OCI-LY7 (cell line): ENCODE measurements at regions not wholly inside any gene's neighbourhood (a gene's known extent, or its start where the extent isn't known, plus 50 kb on each side); places are given as distances from the start of the nearest gene placed in this dataset.

Experiments
- BruUV-seq: library from RNA; stranded (reverse); fragments of 400-500 nt; replicated peaks from 2 replicates; lab custom pipeline; 2021; lab: Mats Ljungman, UMichigan
- CTCF ChIA-PET: fragments of 300-600 bp; sonication (Branson Sonifier 250); formaldehyde crosslinking; loops from one replicate; lab custom pipeline; 2022; ENCODE audit warnings: antibody characterized with exemption; ENCODE audit not compliant: unreplicated experiment; lab: Charles Lee
- POLR2A ChIA-PET: fragments of 300-600 bp; sonication (Branson Sonifier 250); formaldehyde crosslinking; loops from one replicate; lab custom pipeline; 2022; ENCODE audit warnings: antibody characterized with exemption; lab: Charles Lee
- DNase-seq: peaks from one replicate; pipeline ENCODE4 v3.0.0-alpha.2; 2015; ENCODE audit warnings: low spot score
- H2AFZ ChIP-seq: fragments of 200-600 bp; sonication (generic), shearing (Covaris generic); 2 replicates; pipeline ENCODE4 v1.6.1; 2014; ENCODE audit warnings: mild to moderate bottlenecking, antibody characterized with exemption, low read length, moderate library complexity
- H3K27ac ChIP-seq: fragments of 200-600 bp; sonication (generic); 2 replicates; pipeline ENCODE4 v1.5.1; 2014; ENCODE audit warnings: mixed run types, low read depth, mild to moderate bottlenecking, moderate library complexity, low read length, inconsistent platforms; ENCODE audit not compliant: poor library complexity, severe bottlenecking
- H3K36me3 ChIP-seq: fragments of 200-600 bp; sonication (generic); 2 replicates; pipeline ENCODE4 v1.6.1; 2014; ENCODE audit warnings: mild to moderate bottlenecking, antibody characterized with exemption, low read length, moderate library complexity, mixed read lengths; ENCODE audit not compliant: insufficient read depth
- H3K4me1 ChIP-seq: fragments of 200-600 bp; sonication (generic); 2 replicates; pipeline ENCODE4 v1.5.1; 2014; ENCODE audit warnings: mild to moderate bottlenecking, low read length; ENCODE audit not compliant: insufficient read depth, poor library complexity, severe bottlenecking
- H3K4me2 ChIP-seq: fragments of 200-600 bp; sonication (generic); 2 replicates; pipeline ENCODE4 v1.6.1; 2014; ENCODE audit warnings: mild to moderate bottlenecking, low read length
- H3K4me3 ChIP-seq: fragments of 200-600 bp; sonication (generic); 2 replicates; pipeline ENCODE4 v1.5.1; 2014; ENCODE audit warnings: mild to moderate bottlenecking, low read depth, low read length; ENCODE audit not compliant: poor library complexity, severe bottlenecking
- H3K79me2 ChIP-seq: fragments of 200-600 bp; sonication (generic); 2 replicates; pipeline ENCODE4 v1.6.1; 2016; ENCODE audit warnings: low read depth, mild to moderate bottlenecking, low read length, moderate library complexity, mixed read lengths; ENCODE audit not compliant: insufficient read depth
- H3K9me2 ChIP-seq: fragments of 200-600 bp; sonication (generic); 2 replicates; pipeline ENCODE4 v1.6.1; 2016; ENCODE audit warnings: mild to moderate bottlenecking, low read length, mixed read lengths; ENCODE audit not compliant: insufficient read depth
- H3K9me3 ChIP-seq: fragments of 200-600 bp; sonication (generic); 2 replicates; pipeline ENCODE4 v1.6.1; 2014; ENCODE audit warnings: mild to moderate bottlenecking, mixed run types, low read length, mixed read lengths
- H4K20me1 ChIP-seq: fragments of 200-600 bp; sonication (generic); 2 replicates; pipeline ENCODE4 v1.6.1; 2014; ENCODE audit warnings: mild to moderate bottlenecking, antibody characterized with exemption, low read length, moderate library complexity, mixed read lengths; ENCODE audit not compliant: insufficient read depth
- CTCF ChIP-seq: fragments of 200-600 bp; sonication (generic); conservative IDR thresholded peaks from 2 replicates; pipeline ENCODE4 v1.5.1; 2014; ENCODE audit warnings: mild to moderate bottlenecking, antibody characterized with exemption, low read length, moderate library complexity, mixed read lengths
- EZH2phosphoT487 ChIP-seq: fragments of 200-600 bp; sonication (generic); IDR thresholded peaks from 2 replicates; pipeline ENCODE4 v1.6.1; 2018; ENCODE audit warnings: low read depth, borderline replicate concordance, mild to moderate bottlenecking, mixed run types, antibody characterized with exemption, low read length, moderate library complexity, mixed read lengths
- intact Hi-C: fragments of 100-400 bp; cut with micrococcal nuclease; formaldehyde crosslinking; loops from one replicate; pipeline ENCODE4 v1.10.0; 2022; ENCODE audit not compliant: unreplicated experiment

GRCh38 chr1:5464366-5464765, 527.9 kb downstream of the NPHP4 start:
- Histone ChIP-seq H3K4me3 (no peak overlapping the region), H3K9me2 (no peaks in the 10 kb centered on the region), H3K27ac (no peak overlapping the region), H3K36me3 (no peaks in the 10 kb centered on the region), H2AFZ (no peak overlapping the region), H3K9me3 (no peaks in the 10 kb centered on the region), H4K20me1 (no peaks in the 10 kb centered on the region; the same call in 1 of the 2 replicates), H3K4me1 (no peaks in the 10 kb centered on the region), H3K79me2 (no peaks in the 10 kb centered on the region), H3K4me2 (no peak overlapping the region)
- CTCF ChIA-PET, result no interaction called here
- intact Hi-C loops, result no loop called here
- POLR2A ChIA-PET, result no interaction called here
- no TSS peak for BruUV-seq
- TF ChIP-seq EZH2phosphoT487 (no peak), CTCF (no peak)
- no peak for DNase-seq

GRCh38 chr1:5460974-5461373, 531.3 kb downstream of the NPHP4 start:
- DNase-seq, result no peak
- no peak overlapping the region for H2AFZ ChIP-seq
- no peaks in the 10 kb centered on the region for H3K9me3 ChIP-seq
- TF ChIP-seq CTCF (no peak), EZH2phosphoT487 (no peak)
- BruUV-seq, result no TSS peak
- intact Hi-C loops, result no loop called here
- H3K4me2 ChIP-seq, result no peak overlapping the region
- H3K4me1 ChIP-seq, result no peaks in the 10 kb centered on the region
- no peak overlapping the region for H3K4me3 ChIP-seq
- H3K9me2 ChIP-seq, result no peaks in the 10 kb centered on the region
- CTCF ChIA-PET, result no interaction called here
- POLR2A ChIA-PET, result interaction anchor here (1.3 kb wide), 1 partner anchor 12 kb away, joined by 3 read pairs; no protein-coding TSS in a partner anchor
- H3K79me2 ChIP-seq, result no peaks in the 10 kb centered on the region
- H3K36me3 ChIP-seq, result no peaks in the 10 kb centered on the region
- no peak overlapping the region for H3K27ac ChIP-seq
- no peaks in the 10 kb centered on the region; the same call in 1 of the 2 replicates for H4K20me1 ChIP-seq

- BruUV-seq, result no TSS peak
- no peaks in the 10 kb centered on the region for H3K79me2 ChIP-seq
- no peaks in the 10 kb centered on the region for H3K9me3 ChIP-seq
- H3K36me3 ChIP-seq, result no peaks in the 10 kb centered on the region
- ChIA-PET POLR2A (no interaction called here), CTCF (no interaction called here)
- H3K4me1 ChIP-seq, result no peaks in the 10 kb centered on the region
- H3K4me3 ChIP-seq, result no peak overlapping the region
- intact Hi-C loops, result no loop called here
- no peaks in the 10 kb centered on the region; the same call in 1 of the 2 replicates for H4K20me1 ChIP-seq
- DNase-seq, result no peak
- no peak overlapping the region for H3K27ac ChIP-seq
- H2AFZ ChIP-seq, result no peak overlapping the region
- H3K4me2 ChIP-seq, result no peak overlapping the region
- no peaks in the 10 kb centered on the region for H3K9me2 ChIP-seq
- TF ChIP-seq EZH2phosphoT487 (no peak), CTCF (no peak)
Measured at GRCh38 chr1:5459839-5460610, 532.2 kb downstream of the NPHP4 start.
